ENCODE measurements at regions not wholly inside any gene's neighbourhood (a gene's known extent, or its start where the extent isn't known, plus 50 kb on each side); places are given as distances from the start of the nearest gene placed in this dataset.

- TF ChIP-seq GABPA (IDR thresholded peaks at IDR 0.05; ENCODE audit: low read depth) (no peak), CTCF (IDR thresholded peaks at IDR 0.05; ENCODE audit: insufficient read depth, low read length) (no peak), POLR2AphosphoS5 (IDR thresholded peaks at IDR 0.05; ENCODE audit: low read depth) (no peak)
Measured at GRCh38 chr1:75985827-75986226, 53.6 kb upstream of the ASB17 start.
